ENCODE measurements at regions not wholly inside any gene's neighbourhood (a gene's known extent, or its start where the extent isn't known, plus 50 kb on each side); places are given as distances from the start of the nearest gene placed in this dataset.

GRCh38 chr15:39269821-39270220, 311.1 kb upstream of the THBS1 start:
- TF ChIP-seq EZH2 (IDR thresholded peaks at IDR 0.05; ENCODE audit: insufficient read depth, poor library complexity, severe bottlenecking) (no peak), EZH2phosphoT487 (IDR thresholded peaks at IDR 0.05; ENCODE audit: insufficient read depth, low read depth) (no peak)
